Gastroesophageal sphincter (tissue), 3 donors: ENCODE measurements at regions not wholly inside any gene's neighbourhood (a gene's known extent, or its start where the extent isn't known, plus 50 kb on each side); places are given as distances from the start of the nearest gene placed in this dataset.

Experiments
- CTCF ChIP-seq, 4 experiments: fragments of 200-600 bp in 2 of 4; fragments of 450-650 bp in 2 of 4; sonication (generic) in 1 of 4; IDR thresholded peaks; one replicate each; pipeline ENCODE4 v1.5.1; 2017 to 2019; ENCODE audit warnings: antibody characterized with exemption in 4 of 4, mild to moderate bottlenecking in 2 of 4, moderate library complexity in 2 of 4
- EP300 ChIP-seq: sonication (generic); formaldehyde crosslinking; IDR thresholded peaks from one replicate; pipeline ENCODE4 v1.6.1; 2017; ENCODE audit warnings: antibody characterized with exemption, mild to moderate bottlenecking
- POLR2A ChIP-seq, 2 donors: fragments of 450-650 bp; IDR thresholded peaks; one replicate each; pipeline ENCODE4 v1.6.1; 2017; ENCODE audit warnings: antibody characterized with exemption in 2 of 2, mild to moderate bottlenecking in 2 of 2, moderate library complexity in 1 of 2

- TF ChIP-seq POLR2A (IDR thresholded peaks at IDR 0.05) (no peak), CTCF (IDR thresholded peaks at IDR 0.05) (no peak), EP300 (no peak)
These were observed 225.3 kb upstream of the RHOBTB1 start for GRCh38 chr10:61169294-61169693.
